ENCODE measurements at regions not wholly inside any gene's neighbourhood (a gene's known extent, or its start where the extent isn't known, plus 50 kb on each side); places are given as distances from the start of the nearest gene placed in this dataset.

DNA sequence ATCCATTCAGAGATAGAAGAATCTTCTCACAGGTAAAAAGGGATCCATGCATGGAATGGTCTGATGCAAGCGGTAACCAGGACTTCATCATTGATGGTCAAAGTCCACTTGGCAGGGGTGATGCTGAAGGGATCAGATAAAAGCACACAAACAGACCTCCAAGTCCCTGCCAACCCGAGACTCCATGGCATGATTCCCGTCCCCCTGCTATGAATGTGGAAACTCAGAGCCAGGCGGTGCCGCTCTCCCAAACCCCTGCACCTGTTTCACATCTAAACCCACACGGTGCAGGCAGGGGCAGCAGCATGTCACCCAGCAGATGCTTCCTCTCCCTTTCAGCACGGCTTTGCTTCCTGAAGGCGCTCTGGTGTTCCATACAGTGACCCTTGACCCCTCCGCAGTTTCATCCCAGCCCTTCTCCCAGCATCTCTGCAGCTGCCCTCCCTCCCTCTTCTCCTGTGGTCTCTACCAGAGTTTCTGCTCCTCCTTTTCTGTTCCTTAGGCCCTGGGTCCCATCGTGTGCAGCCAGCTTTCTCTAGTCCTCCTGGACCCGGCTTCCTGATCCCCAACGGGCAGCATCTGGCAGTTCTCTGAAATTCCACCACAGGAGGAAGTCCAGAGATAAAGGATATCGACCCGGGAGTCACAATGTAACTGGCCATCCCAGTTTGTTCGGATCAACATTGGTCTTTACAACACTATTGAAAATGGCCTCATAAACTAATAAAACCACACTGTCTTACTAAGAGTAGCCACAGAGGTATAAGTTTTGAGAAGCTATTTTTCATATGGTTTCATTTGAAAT is 235.0 kb downstream of the TTLL2 start:
- TF ChIP-seq CREB1 (IDR thresholded peaks at IDR 0.05; ENCODE audit: low read depth) (no peak), YY1 (IDR thresholded peaks at IDR 0.05; ENCODE audit: low read depth) (no peak)
- TF ChIP-seq, protein P1, sequence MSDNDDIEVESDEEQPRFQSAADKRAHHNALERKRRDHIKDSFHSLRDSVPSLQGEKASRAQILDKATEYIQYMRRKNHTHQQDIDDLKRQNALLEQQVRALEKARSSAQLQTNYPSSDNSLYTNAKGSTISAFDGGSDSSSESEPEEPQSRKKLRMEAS (IDR thresholded peaks at IDR 0.05) = no peak

All from Ishikawa (cell line).